22Rv1 (cell line): ENCODE measurements at regions not wholly inside any gene's neighbourhood (a gene's known extent, or its start where the extent isn't known, plus 50 kb on each side); places are given as distances from the start of the nearest gene placed in this dataset.

Source experiments
- ZFX ChIP-seq: fragments of 450-650 bp; IDR thresholded peaks from 2 replicates; pipeline ENCODE4 v1.6.1; 2017; ENCODE audit warnings: antibody characterized with exemption, borderline replicate concordance
- TF ChIP-seq, protein P1 (sequence below): fragments of 450-650 bp; IDR thresholded peaks from 2 replicates; pipeline ENCODE4 v1.5.1; 2017; ENCODE audit warnings: mild to moderate bottlenecking

GRCh38 chr13:53217194-53217593 lies 188.6 kb downstream of the OLFM4 start:
- TF ChIP-seq, protein P1, sequence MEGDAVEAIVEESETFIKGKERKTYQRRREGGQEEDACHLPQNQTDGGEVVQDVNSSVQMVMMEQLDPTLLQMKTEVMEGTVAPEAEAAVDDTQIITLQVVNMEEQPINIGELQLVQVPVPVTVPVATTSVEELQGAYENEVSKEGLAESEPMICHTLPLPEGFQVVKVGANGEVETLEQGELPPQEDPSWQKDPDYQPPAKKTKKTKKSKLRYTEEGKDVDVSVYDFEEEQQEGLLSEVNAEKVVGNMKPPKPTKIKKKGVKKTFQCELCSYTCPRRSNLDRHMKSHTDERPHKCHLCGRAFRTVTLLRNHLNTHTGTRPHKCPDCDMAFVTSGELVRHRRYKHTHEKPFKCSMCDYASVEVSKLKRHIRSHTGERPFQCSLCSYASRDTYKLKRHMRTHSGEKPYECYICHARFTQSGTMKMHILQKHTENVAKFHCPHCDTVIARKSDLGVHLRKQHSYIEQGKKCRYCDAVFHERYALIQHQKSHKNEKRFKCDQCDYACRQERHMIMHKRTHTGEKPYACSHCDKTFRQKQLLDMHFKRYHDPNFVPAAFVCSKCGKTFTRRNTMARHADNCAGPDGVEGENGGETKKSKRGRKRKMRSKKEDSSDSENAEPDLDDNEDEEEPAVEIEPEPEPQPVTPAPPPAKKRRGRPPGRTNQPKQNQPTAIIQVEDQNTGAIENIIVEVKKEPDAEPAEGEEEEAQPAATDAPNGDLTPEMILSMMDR = no peak
- TF ChIP-seq ZFX = no peak
